ENCODE measurements at regions not wholly inside any gene's neighbourhood (a gene's known extent, or its start where the extent isn't known, plus 50 kb on each side); places are given as distances from the start of the nearest gene placed in this dataset.

DNA sequence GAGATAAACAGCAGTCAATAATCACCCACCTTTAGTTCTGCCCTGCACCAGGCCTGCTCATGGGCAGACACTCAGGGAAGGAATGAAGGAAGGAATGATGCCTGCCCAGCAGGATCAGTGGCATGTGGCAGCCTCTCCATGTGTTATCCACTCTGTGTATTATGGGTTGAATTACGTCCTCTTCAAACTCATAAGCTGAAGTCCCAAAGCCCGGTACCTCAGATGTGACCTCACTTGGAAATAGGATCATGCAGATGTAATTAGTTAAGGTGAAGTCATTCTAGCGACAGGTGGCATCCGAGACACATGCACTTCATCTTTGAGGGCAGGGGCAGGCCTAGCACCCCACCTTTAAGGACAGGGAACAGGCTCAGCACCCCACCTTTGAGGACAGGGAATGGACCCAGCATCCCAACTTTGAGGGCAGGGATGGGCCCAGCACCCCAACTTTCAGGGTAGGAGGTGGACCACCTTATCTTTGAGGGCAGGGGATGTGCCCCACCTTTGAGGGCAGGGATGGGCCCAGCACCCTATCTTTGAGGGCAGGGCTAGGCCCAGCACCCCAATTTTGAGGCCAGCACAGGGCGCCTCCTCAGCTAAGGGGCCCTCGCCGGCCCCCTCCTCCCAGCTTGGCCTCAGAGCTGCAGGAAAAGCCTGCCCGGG, 127.6 kb downstream of the URI1 start:
- H3K27ac ChIP-seq (ENCODE audit: low read depth, low read length, poor library complexity, severe bottlenecking) = no peak overlapping the region
- H3K9ac ChIP-seq (ENCODE audit: low read length) = no peak overlapping the region
- no peaks in the 10 kb centered on the region for H3K9me3 ChIP-seq (ENCODE audit: low read length)
- no peaks in the 10 kb centered on the region for H3K4me1 ChIP-seq (ENCODE audit: insufficient read depth, low read length, severe bottlenecking)
- no peaks in the 10 kb centered on the region for H3F3A ChIP-seq (ENCODE audit: insufficient read depth, low read length)
- TF ChIP-seq CTCF (IDR thresholded peaks at IDR 0.05; ENCODE audit: low read length) = no peak
- TF ChIP-seq EZH2 (IDR thresholded peaks at IDR 0.05; ENCODE audit: borderline replicate concordance, low read length) = no peak
- H3K36me3 ChIP-seq (ENCODE audit: insufficient read depth, low read length) = no peaks in the 10 kb centered on the region
- H2AFZ ChIP-seq (ENCODE audit: low read length) = no peak overlapping the region
- H3K4me3 ChIP-seq (ENCODE audit: low read depth, low read length, poor library complexity, severe bottlenecking) = no peak overlapping the region
- no peak overlapping the region for H3K4me2 ChIP-seq (ENCODE audit: low read length)
- H3K9me2 ChIP-seq (ENCODE audit: low read depth, low read length) = no peaks in the 10 kb centered on the region
- no peaks in the 10 kb centered on the region for H4K20me1 ChIP-seq (ENCODE audit: insufficient read depth, low read length)
- no peaks in the 10 kb centered on the region for H3K79me2 ChIP-seq (ENCODE audit: insufficient read depth, low read length)
- H3K27me3 ChIP-seq (ENCODE audit: insufficient read depth, low read length) = no peaks in the 10 kb centered on the region

- no peaks in the 10 kb centered on the region for H3K9me2 ChIP-seq (ENCODE audit: low read depth, low read length)
- H3K27me3 ChIP-seq (ENCODE audit: insufficient read depth, low read length) = no peaks in the 10 kb centered on the region
- H3K9ac ChIP-seq (ENCODE audit: low read length) = no peak overlapping the region
Measured at GRCh38 chr19:30070198-30070967, 128.3 kb downstream of the URI1 start.

GRCh38 chr19:30070968-30071632, 129.1 kb downstream of the URI1 start:
- no peak for TF ChIP-seq EZH2 (IDR thresholded peaks at IDR 0.05; ENCODE audit: borderline replicate concordance, low read length)
- no peak for TF ChIP-seq CTCF (IDR thresholded peaks at IDR 0.05; ENCODE audit: low read length)
- no peaks in the 10 kb centered on the region for H3F3A ChIP-seq (ENCODE audit: insufficient read depth, low read length)
- H2AFZ ChIP-seq (ENCODE audit: low read length) = no peak overlapping the region
- no peak overlapping the region for H3K9ac ChIP-seq (ENCODE audit: low read length)
- no peaks in the 10 kb centered on the region for H3K9me3 ChIP-seq (ENCODE audit: low read length)
- H3K9me2 ChIP-seq (ENCODE audit: low read depth, low read length) = no peaks in the 10 kb centered on the region
- H3K27me3 ChIP-seq (ENCODE audit: insufficient read depth, low read length) = no peaks in the 10 kb centered on the region
- H3K79me2 ChIP-seq (ENCODE audit: insufficient read depth, low read length) = no peaks in the 10 kb centered on the region
- H3K36me3 ChIP-seq (ENCODE audit: insufficient read depth, low read length) = no peaks in the 10 kb centered on the region
- H3K27ac ChIP-seq (ENCODE audit: low read depth, low read length, poor library complexity, severe bottlenecking) = no peak overlapping the region
- H4K20me1 ChIP-seq (ENCODE audit: insufficient read depth, low read length) = no peaks in the 10 kb centered on the region
- H3K4me2 ChIP-seq (ENCODE audit: low read length) = no peak overlapping the region
- no peak overlapping the region for H3K4me3 ChIP-seq (ENCODE audit: low read depth, low read length, poor library complexity, severe bottlenecking)
- no peaks in the 10 kb centered on the region for H3K4me1 ChIP-seq (ENCODE audit: insufficient read depth, low read length, severe bottlenecking)

More at GRCh38 chr19:30070198-30070967, 128.3 kb downstream of the URI1 start:
- H3K27ac ChIP-seq (ENCODE audit: low read depth, low read length, poor library complexity, severe bottlenecking) = no peak overlapping the region
- no peak overlapping the region for H3K4me3 ChIP-seq (ENCODE audit: low read depth, low read length, poor library complexity, severe bottlenecking)
- no peaks in the 10 kb centered on the region for H3K4me1 ChIP-seq (ENCODE audit: insufficient read depth, low read length, severe bottlenecking)
- no peak overlapping the region for H3K4me2 ChIP-seq (ENCODE audit: low read length)
- no peak overlapping the region for H2AFZ ChIP-seq (ENCODE audit: low read length)
- H4K20me1 ChIP-seq (ENCODE audit: insufficient read depth, low read length) = no peaks in the 10 kb centered on the region
- no peaks in the 10 kb centered on the region for H3F3A ChIP-seq (ENCODE audit: insufficient read depth, low read length)
- no peak for TF ChIP-seq EZH2 (IDR thresholded peaks at IDR 0.05; ENCODE audit: borderline replicate concordance, low read length)
- TF ChIP-seq CTCF (IDR thresholded peaks at IDR 0.05; ENCODE audit: low read length) = no peak
- H3K36me3 ChIP-seq (ENCODE audit: insufficient read depth, low read length) = no peaks in the 10 kb centered on the region
- no peaks in the 10 kb centered on the region for H3K9me3 ChIP-seq (ENCODE audit: low read length)
- H3K79me2 ChIP-seq (ENCODE audit: insufficient read depth, low read length) = no peaks in the 10 kb centered on the region
